Colonic mucosa (tissue), 4 donors: ENCODE measurements at regions not wholly inside any gene's neighbourhood (a gene's known extent, or its start where the extent isn't known, plus 50 kb on each side); places are given as distances from the start of the nearest gene placed in this dataset.

Experiments
- DNase-seq: peaks from one replicate; pipeline ENCODE4 v3.0.0-alpha.2; 2020
- H3K27ac ChIP-seq: fragments of 200-600 bp; one replicate; pipeline ENCODE4 v1.8.0; 2021
- H3K27me3 ChIP-seq: fragments of 200-600 bp; one replicate; pipeline ENCODE4 v1.8.0; 2021
- H3K36me3 ChIP-seq: fragments of 200-600 bp; one replicate; pipeline ENCODE4 v1.8.0; 2021
- H3K4me1 ChIP-seq: fragments of 200-600 bp; one replicate; pipeline ENCODE4 v1.8.0; 2021; ENCODE audit warnings: mild to moderate bottlenecking
- H3K4me3 ChIP-seq: fragments of 200-600 bp; one replicate; pipeline ENCODE4 v1.8.0; 2021
- H3K9ac ChIP-seq, 2 donors: one replicate each; pipeline ENCODE4 v1.7.0; 2013; ENCODE audit warnings: control low read depth in 2 of 2, low read depth in 2 of 2, low read length in 2 of 2
- H3K9me3 ChIP-seq: fragments of 200-600 bp; one replicate; pipeline ENCODE4 v1.8.0; 2021
- CTCF ChIP-seq: fragments of 200-600 bp; IDR thresholded peaks from one replicate; pipeline ENCODE4 v1.8.0; 2022; ENCODE audit warnings: antibody characterized with exemption, mild to moderate bottlenecking
- intact Hi-C: fragments of 100-400 bp; cut with DNase I; formaldehyde crosslinking; loops from one replicate; pipeline ENCODE4 v1.14.1; 2022
- donor health status: healthy.
- donor health status: DM: no; HTN: no; CAD: no.
- donor health status: DM: no; HTN: no; CAD: no.

GRCh38 chr12:125473501-125473900 lies 408.3 kb downstream of the AACS start:
- Histone ChIP-seq H3K36me3 (no peaks in the 10 kb centered on the region), H3K4me1 (no peaks in the 10 kb centered on the region), H3K4me3 (no peak overlapping the region), H3K9me3 (no peaks in the 10 kb centered on the region), H3K27ac (no peak overlapping the region), H3K27me3 (no peaks in the 10 kb centered on the region), H3K9ac (no peak overlapping the region)
- intact Hi-C loops: no loop called here
- no peak for DNase-seq
- no peak for TF ChIP-seq CTCF

DNA sequence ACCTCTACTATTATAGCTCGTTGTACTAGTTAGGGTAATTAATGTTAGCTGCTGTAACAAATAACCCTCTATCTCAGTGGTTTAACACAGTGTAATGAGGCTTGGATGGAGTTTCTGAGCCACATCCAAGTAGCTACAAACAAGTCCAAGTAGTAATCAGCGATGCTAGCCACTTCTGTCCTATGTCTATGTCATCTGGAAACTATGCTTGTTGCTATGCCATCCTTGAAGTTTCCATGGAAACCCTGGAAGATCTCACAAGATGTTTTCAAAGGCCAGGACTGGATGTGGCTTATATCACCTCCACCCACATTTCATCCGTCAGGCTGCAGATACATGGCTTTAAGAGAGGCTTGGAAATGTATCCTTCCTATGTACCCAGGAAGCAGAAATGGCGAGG lies 422.1 kb downstream of the AACS start:
- no peaks in the 10 kb centered on the region for H3K36me3 ChIP-seq
- H3K27ac ChIP-seq: no peak overlapping the region
- H3K9me3 ChIP-seq: no peaks in the 10 kb centered on the region
- no peak for DNase-seq
- H3K9ac ChIP-seq: no peak overlapping the region
- no peak for TF ChIP-seq CTCF
- no peak overlapping the region for H3K4me3 ChIP-seq
- no peaks in the 10 kb centered on the region for H3K4me1 ChIP-seq
- intact Hi-C loops: no loop called here
- H3K27me3 ChIP-seq: no peaks in the 10 kb centered on the region

- intact Hi-C loops: no loop called here
- no peak overlapping the region for H3K27ac ChIP-seq
- no peak for DNase-seq
- H3K36me3 ChIP-seq: no peaks in the 10 kb centered on the region
- no peaks in the 10 kb centered on the region for H3K27me3 ChIP-seq
- H3K9ac ChIP-seq: no peak overlapping the region
- H3K4me3 ChIP-seq: no peak overlapping the region
- TF ChIP-seq CTCF: no peak
- H3K4me1 ChIP-seq: no peaks in the 10 kb centered on the region
- no peaks in the 10 kb centered on the region for H3K9me3 ChIP-seq
Observed at GRCh38 chr12:125491553-125491952, 426.3 kb downstream of the AACS start.

DNA sequence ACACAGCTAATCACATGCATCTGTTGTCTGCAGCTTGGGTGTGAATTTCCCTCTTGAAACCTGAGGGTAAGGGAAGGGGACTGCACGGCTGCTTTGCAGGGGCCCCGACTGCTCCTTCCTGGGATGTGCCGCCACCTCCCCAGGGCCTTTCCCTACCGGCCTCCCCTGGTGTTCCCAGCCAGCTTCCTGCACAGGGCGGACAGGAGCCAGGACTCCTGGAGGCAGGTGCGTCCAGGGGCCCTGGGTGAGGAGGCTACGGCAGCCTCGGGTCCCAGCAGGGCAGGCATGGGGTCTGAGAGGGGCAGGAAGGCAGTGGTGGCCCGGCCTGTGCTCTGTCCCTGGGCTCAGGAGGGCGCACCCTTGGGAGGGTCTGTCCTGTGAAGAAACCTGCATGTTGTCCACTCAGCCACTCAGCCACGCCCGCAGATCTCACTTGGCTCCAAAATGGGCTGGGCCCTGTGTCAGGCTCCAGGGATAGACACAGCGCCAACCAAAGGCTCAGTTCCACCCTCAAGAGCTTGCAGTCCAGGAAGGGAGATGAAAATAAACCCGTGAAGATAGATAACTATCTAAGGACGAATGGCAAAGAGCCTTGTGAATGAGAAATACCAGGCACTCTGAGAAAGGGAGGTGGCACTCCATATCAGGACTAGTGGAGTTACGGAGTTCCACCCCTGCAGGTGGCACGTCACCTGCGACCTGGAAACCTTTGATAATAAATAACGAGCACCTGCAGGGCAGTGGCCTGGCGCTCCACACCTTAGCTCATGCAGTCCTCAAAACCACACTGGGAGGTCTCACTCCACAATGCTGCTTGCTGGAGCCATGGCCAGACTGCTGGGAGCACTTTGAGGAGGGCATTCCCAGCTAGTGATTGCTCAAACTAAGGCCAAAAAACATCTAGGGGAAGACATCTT lies 427.4 kb downstream of the AACS start:
- H3K9ac ChIP-seq: no peak overlapping the region
- no peak for TF ChIP-seq CTCF
- H3K27me3 ChIP-seq: no peaks in the 10 kb centered on the region
- no peak for DNase-seq
- no peaks in the 10 kb centered on the region for H3K36me3 ChIP-seq
- intact Hi-C loops: no loop called here
- no peak overlapping the region for H3K27ac ChIP-seq
- H3K4me3 ChIP-seq: no peak overlapping the region
- no peaks in the 10 kb centered on the region for H3K4me1 ChIP-seq
- H3K9me3 ChIP-seq: no peaks in the 10 kb centered on the region

GRCh38 chr12:125493704-125494308 lies 428.6 kb downstream of the AACS start:
- Histone ChIP-seq H3K4me3 (no peak overlapping the region), H3K9me3 (no peaks in the 10 kb centered on the region), H3K4me1 (no peaks in the 10 kb centered on the region), H3K9ac (no peak overlapping the region), H3K27ac (no peak overlapping the region), H3K36me3 (no peaks in the 10 kb centered on the region), H3K27me3 (no peaks in the 10 kb centered on the region)
- intact Hi-C loops: no loop called here
- TF ChIP-seq CTCF: no peak
- DNase-seq: no peak
